ENCODE measurements at regions not wholly inside any gene's neighbourhood (a gene's known extent, or its start where the extent isn't known, plus 50 kb on each side); places are given as distances from the start of the nearest gene placed in this dataset.
A peak's percentile ranks its signal among the peaks of the same experiment; 100 is the strongest.

GRCh38 chr9:31188496-31188895 lies 1195.9 kb upstream of the ACO1 start:
- ATAC-seq (no peak), FAIRE-seq (no peak), DNase-seq (ENCODE audit: low read depth, low spot score) (no peak)
- H2AFZ ChIP-seq (ENCODE audit: control insufficient read depth, low read depth, low read length), result no peak overlapping the region
- H3K9ac ChIP-seq (ENCODE audit: control insufficient read depth, insufficient read depth, low read length), result no peak overlapping the region
- H4K20me1 ChIP-seq (ENCODE audit: control insufficient read depth, insufficient read depth), result no peaks in the 10 kb centered on the region
- in situ Hi-C loops (cut with MboI), result no loop called here
- CTCF ChIA-PET, result no interaction called here
- H3K36me3 ChIP-seq (ENCODE audit: control insufficient read depth in 2 of 2, insufficient read depth in 2 of 2, low read length in 1 of 2), result no peaks in the 10 kb centered on the region
- no peaks in the 10 kb centered on the region for H3K9me3 ChIP-seq (replicated peaks; ENCODE audit: control insufficient read depth, insufficient read depth, low read length)
- intact Hi-C loops (cut with micrococcal nuclease; ENCODE audit: unreplicated experiment), result no loop called here
- no peaks in the 10 kb centered on the region for H3K79me2 ChIP-seq (ENCODE audit: control insufficient read depth, insufficient read depth, low read length)
- 0% methylated on average over 1 of the region's 1 CpG for WGBS (ENCODE audit: insufficient coverage, insufficient replicate concordance, low lambda C conversion rate, missing lambda C conversion rate)
- TF ChIP-seq EZH2 (IDR thresholded peaks at IDR 0.05; ENCODE audit: borderline replicate concordance, control insufficient read depth, low read depth, low read length) (no peak), TCF7 (IDR thresholded peaks at IDR 0.05; ENCODE audit: borderline replicate concordance) (no peak), ESRRA (IDR thresholded peaks at IDR 0.05; ENCODE audit: low read length) (no peak)
- no peaks in the 10 kb centered on the region for H3K4me1 ChIP-seq (ENCODE audit: control insufficient read depth, insufficient read depth, low read length)
- no peak overlapping the region for H3K4me2 ChIP-seq (ENCODE audit: control insufficient read depth, insufficient read depth)
- H3K27ac ChIP-seq (ENCODE audit: control insufficient read depth, insufficient read depth), result no peak overlapping the region
- H3K27me3 ChIP-seq (replicated peaks in 1 of 2; ENCODE audit: control insufficient read depth in 2 of 2, insufficient read depth in 2 of 2, low read length in 1 of 2), result no peaks in the 10 kb centered on the region
- no TSS peak for BruUV-seq (replicated peaks)
- POLR2A ChIA-PET, result no interaction called here
- H3K4me3 ChIP-seq, result no peak overlapping the region
- RAD21 ChIA-PET (ENCODE audit: unreplicated experiment), result no interaction called here
- SMC1A ChIA-PET (ENCODE audit: uncharacterized antibody, unreplicated experiment), result no interaction called here

- no peaks in the 10 kb centered on the region for H3K36me3 ChIP-seq (ENCODE audit: control insufficient read depth in 2 of 2, insufficient read depth in 2 of 2, low read length in 1 of 2)
- no peak overlapping the region; the same call in 1 of the 2 replicates for H3K9ac ChIP-seq (ENCODE audit: control insufficient read depth, insufficient read depth, low read length)
- CTCF ChIA-PET, result no interaction called here
- H3K9me3 ChIP-seq (replicated peaks; ENCODE audit: control insufficient read depth, insufficient read depth, low read length), result no peaks in the 10 kb centered on the region
- no peaks in the 10 kb centered on the region for H4K20me1 ChIP-seq (ENCODE audit: control insufficient read depth, insufficient read depth)
- in situ Hi-C loops (cut with MboI), result no loop called here
- POLR2A ChIA-PET, result no interaction called here
- no peaks in the 10 kb centered on the region for H3K27me3 ChIP-seq (replicated peaks in 1 of 2; ENCODE audit: control insufficient read depth in 2 of 2, insufficient read depth in 2 of 2, low read length in 1 of 2)
- H3K4me2 ChIP-seq (ENCODE audit: control insufficient read depth, insufficient read depth), result peak overlapping the region; percentile 63; the same call in 1 of the 2 replicates
- peak; percentile 1 for DNase-seq (ENCODE audit: low read depth, low spot score)
- RAD21 ChIA-PET (ENCODE audit: unreplicated experiment), result no interaction called here
- H3K27ac ChIP-seq (ENCODE audit: control insufficient read depth, insufficient read depth), result no peak overlapping the region
- H3K79me2 ChIP-seq (ENCODE audit: control insufficient read depth, insufficient read depth, low read length), result no peaks in the 10 kb centered on the region
- 29% methylated on average over 9 of the region's 9 CpGs for WGBS (ENCODE audit: insufficient coverage, insufficient replicate concordance, low lambda C conversion rate, missing lambda C conversion rate)
- H3K4me1 ChIP-seq (ENCODE audit: control insufficient read depth, insufficient read depth, low read length), result no peaks in the 10 kb centered on the region
- peak; percentile 90 for ATAC-seq
- intact Hi-C loops (cut with micrococcal nuclease; ENCODE audit: unreplicated experiment), result no loop called here
- BruUV-seq (replicated peaks), result no TSS peak
- FAIRE-seq, result no peak
- H2AFZ ChIP-seq (ENCODE audit: control insufficient read depth, low read depth, low read length), result peak overlapping the region; percentile 53
- no peak overlapping the region for H3K4me3 ChIP-seq
- SMC1A ChIA-PET (ENCODE audit: uncharacterized antibody, unreplicated experiment), result interaction anchor here (0.6 to 1.8 kb wide), 2 partner anchors 11 to 622 kb away, joined by 3 to 4 read pairs; no protein-coding TSS in a partner anchor
- no peak for TF ChIP-seq POLR2A (IDR thresholded peaks at IDR 0.05; ENCODE audit: low read depth, low read length)
- peak; percentile 35; the same call in 1 of the 2 replicates for TF ChIP-seq CREM (IDR thresholded peaks at IDR 0.05; ENCODE audit: low read depth)
- TF ChIP-seq YY1 (IDR thresholded peaks at IDR 0.05; ENCODE audit: low read depth, low read length), result no peak
- TF ChIP-seq BCL11A (IDR thresholded peaks at IDR 0.05; ENCODE audit: low read depth, low read length), result peak; percentile 35; the same call in 1 of the 2 replicates
- TF ChIP-seq NFIC (IDR thresholded peaks at IDR 0.05; ENCODE audit: low read depth, low read length), result 0 out of 2 replicates have a peak, but pooled peaks have one; percentile 48
- TF ChIP-seq SIN3A (IDR thresholded peaks at IDR 0.05; ENCODE audit: low read depth, low read length), result no peak
- TF ChIP-seq ZBED1 (IDR thresholded peaks at IDR 0.05; ENCODE audit: borderline replicate concordance), result no peak
- TF ChIP-seq BACH1 (IDR thresholded peaks at IDR 0.05; ENCODE audit: borderline replicate concordance), result peak; percentile 98
- TF ChIP-seq ZNF24 (IDR thresholded peaks at IDR 0.05), result no peak
- TF ChIP-seq ZZZ3 (IDR thresholded peaks at IDR 0.05; ENCODE audit: control insufficient read depth, insufficient read length, low read depth), result no peak
- 0 out of 2 replicates have a peak, but pooled peaks have one; percentile 21 for TF ChIP-seq NR2F1 (conservative IDR thresholded peaks at IDR 0.05)
- peak; percentile 69 for TF ChIP-seq MTA2 (IDR thresholded peaks at IDR 0.05; ENCODE audit: low read depth)
- TF ChIP-seq WRNIP1 (IDR thresholded peaks at IDR 0.05; ENCODE audit: borderline replicate concordance, low read depth, low read length), result no peak
- no peak for TF ChIP-seq BCL3 (IDR thresholded peaks at IDR 0.05; ENCODE audit: borderline replicate concordance, insufficient read depth, low read depth, low read length, poor library complexity, severe bottlenecking)
- peak; percentile 60; the same call in 1 of the 2 replicates for TF ChIP-seq RUNX3 (IDR thresholded peaks at IDR 0.05; ENCODE audit: low read length)
- no peak for TF ChIP-seq CBFB (IDR thresholded peaks at IDR 0.05; ENCODE audit: low read depth)
- peak; percentile 48; the same call in 1 of the 2 replicates for TF ChIP-seq ATF7 (IDR thresholded peaks at IDR 0.05; ENCODE audit: low read depth)
- TF ChIP-seq ZNF622 (IDR thresholded peaks at IDR 0.05), result no peak
- peak; percentile 56; the same call in 1 of the 2 replicates for TF ChIP-seq DPF2 (IDR thresholded peaks at IDR 0.05)
Observed at GRCh38 chr9:31210978-31211570, 1173.4 kb upstream of the ACO1 start.
